NOMO-1 treated with dmso at 0.1 percent for 144 hours (cell line): ENCODE measurements at regions not wholly inside any gene's neighbourhood (a gene's known extent, or its start where the extent isn't known, plus 50 kb on each side); places are given as distances from the start of the nearest gene placed in this dataset.

ENCODE experiments used
- DNase-seq: peaks from one replicate; lab custom pipeline; 2025; ENCODE audit not compliant: unreplicated experiment; lab: John Stamatoyannopoulos, UW

DNA sequence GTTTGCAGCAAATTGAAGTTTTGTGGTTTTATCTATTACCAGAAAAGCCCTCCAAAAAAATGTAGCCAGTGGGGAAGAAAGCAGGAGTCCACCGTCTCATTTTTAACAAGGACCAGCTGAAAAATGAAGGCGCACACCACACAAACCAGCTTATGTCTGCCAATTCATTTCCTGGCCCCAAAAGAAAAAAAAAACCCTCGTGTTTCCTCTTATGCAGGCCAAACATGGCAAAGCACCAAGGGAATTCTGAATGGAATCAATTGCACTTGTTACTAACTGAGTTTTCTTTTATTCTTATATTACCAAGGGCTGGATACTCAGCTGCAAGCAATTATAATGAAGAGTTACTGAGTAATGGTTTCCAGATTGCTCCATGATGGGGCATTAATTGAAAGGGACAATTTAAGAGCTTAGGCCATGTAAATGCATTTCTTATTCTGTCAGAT, 428.3 kb upstream of the NPVF start:
- no peak for DNase-seq

DNA sequence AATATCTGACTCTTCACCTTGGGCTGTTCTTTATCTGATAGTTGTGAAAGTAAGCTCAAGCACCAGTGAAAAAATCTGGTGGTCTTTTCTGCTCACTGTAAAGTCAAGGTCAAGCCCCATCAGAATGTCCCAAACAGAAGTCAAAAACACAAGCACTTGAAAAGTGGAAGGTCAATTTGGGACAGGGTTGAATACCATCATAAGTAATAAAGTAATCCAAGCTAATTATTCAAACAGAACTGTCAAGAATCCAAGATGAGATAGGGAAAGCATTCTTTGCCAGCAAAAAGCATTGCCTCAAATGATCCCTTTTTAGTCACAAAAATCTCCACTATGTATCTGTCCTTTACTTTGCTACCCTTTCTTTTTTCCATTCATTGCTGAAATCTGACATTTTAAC, 430.1 kb upstream of the NPVF start:
- DNase-seq = no peak

DNA sequence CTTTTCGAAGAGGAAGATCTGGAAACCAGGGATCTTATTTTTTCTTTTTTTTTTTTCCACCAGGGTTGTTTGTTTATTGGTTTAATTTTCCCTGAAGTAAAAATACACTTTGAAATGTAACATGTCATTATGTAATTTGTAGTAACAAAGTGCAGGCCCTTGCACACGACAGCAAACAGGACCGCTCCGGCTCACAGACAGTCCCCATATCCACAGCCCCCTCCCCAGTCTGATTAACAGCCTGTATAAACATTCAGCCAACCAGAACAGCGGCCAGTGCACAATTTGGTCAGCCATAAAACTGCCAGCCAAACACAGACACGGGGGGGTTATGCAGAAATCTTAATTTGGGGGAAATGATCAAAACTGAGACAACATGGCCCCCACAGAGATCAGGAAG, 431.6 kb upstream of the NPVF start:
- DNase-seq = no peak

DNA sequence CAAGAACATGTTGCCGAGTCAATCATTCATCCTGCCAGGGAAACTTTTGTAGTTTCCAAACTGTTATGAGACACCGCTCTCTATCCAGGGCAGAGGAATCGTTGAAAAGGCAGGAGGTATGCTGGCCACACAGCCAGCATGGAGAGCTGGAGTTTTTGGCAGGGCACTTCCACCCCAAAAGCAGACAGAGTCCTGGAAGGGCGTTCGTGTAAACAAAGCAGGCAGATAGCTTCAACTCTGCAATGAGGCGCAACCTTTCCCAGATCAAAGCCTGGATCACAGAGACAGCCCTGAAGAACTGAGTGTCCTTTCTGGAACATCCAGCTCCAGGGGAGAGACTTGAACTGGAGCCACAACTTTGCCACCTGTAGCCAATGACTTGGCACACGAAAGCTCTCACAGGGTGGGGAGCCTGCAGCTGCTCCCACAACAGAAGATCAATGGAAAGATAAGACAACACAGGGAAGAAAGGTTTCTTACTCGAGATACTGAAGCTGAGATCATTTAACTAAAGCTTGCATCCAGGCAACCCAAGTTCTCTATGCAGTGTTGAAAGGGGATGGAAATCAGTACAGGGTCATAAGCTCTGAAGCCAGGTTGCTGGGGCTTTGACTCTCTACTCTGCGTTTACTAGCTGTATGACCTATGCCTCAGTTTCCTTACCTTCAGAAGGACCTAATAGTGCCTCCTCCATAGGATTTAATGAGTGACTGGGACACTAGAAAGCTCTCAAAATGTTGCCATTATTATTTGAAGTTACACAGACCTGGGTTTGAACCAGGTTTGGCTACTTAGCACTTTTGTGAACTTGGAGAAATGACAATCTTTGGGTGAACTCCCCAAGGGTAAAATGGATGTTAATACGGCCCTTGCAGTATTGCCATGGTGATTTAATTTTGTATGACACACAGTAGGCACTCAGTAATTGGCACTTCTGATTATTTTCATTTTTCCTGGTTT, 434.8 kb upstream of the NPVF start:
- no peak for DNase-seq

DNA sequence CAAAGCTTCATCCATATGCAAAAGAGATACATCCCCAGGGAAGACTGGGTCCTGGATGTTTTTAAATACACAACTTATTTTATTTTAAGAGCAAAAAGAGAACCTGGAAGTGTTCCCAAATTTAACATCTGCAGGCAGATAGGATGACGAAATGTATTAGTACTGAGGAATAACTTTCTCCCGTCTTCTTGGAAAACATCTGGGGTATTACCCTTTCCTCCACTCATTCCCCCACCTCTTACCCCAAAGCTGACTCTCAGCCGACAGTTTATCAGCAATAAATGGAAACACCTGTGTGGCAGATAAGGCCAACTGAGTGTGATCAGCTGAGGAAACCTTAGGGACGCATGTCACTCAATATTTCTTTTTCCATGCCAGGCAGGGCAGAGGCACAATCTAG, 435.6 kb upstream of the NPVF start:
- DNase-seq = no peak

DNA sequence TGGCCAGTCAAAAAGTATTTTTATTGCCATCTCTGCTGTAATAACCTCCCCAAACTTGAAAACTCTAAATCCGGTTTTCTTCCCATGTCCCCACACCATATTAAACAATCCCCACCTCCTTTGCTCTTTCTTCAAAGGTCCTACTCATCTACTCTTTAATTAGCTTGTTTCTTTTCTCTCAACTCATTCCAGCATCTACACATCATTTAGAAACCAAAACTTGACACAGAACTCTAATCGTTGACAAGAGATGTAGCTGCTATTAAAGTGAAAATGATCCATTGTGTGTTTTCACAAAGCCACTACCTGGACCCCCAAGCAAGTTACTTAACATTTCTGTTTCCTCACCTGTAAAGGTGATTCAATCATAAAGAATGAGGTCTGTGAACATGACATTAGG, 436.3 kb upstream of the NPVF start:
- no peak for DNase-seq

DNA sequence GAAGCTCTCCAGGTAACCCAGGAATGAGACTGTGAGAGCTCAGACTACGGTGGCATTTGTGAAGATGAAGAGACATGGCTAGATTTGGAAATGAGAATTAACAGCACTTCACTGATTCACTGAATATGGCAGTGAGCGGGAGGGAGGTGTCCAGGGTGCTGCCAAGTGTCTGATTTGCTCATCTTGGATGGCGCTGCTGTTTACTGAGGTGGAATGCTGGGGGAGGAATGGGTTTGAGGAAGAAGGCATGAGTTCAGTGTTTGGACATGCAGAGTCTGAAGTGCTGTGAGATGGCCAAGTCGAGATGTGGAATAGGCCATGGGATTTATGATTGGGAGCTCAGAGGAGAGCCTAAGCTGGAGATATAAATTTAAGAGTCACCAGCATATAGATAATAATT, 437.1 kb upstream of the NPVF start:
- DNase-seq = no peak

DNA sequence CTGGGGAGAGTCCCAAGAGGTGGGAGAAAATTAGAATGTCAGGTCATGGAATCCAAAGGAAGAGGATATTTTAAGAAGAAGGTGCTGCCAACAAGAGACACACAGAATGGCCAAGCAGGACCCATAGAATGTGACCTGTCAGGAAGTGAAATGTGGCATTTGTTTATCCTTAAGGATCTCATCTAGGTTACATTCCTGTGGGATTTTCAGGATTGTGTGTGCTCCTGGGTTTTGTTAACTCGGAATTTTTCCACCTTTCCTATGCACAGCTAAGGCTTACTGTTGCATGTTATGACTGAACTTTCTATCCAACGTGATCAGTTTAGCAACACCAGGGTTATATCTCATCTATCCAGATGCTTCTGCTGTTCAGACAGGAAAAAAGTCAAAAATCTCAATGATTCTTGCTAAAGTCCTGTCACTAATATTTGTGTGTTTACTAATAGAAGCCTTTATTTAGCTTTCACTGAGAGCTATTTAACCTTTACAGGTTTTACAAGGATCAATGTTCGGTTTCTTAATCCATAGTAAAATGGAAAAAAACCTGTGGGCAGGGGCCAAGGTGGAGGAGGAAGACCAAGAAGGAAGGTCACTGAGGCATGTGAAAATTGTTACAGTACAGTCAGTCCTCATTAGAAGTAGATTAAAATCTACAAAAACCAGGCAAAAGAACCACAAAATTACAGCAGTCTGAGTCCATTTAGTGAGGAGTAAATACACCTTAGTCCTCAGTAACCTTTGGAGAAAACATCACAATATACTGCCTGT, 437.8 kb upstream of the NPVF start:
- no peak for DNase-seq

DNA sequence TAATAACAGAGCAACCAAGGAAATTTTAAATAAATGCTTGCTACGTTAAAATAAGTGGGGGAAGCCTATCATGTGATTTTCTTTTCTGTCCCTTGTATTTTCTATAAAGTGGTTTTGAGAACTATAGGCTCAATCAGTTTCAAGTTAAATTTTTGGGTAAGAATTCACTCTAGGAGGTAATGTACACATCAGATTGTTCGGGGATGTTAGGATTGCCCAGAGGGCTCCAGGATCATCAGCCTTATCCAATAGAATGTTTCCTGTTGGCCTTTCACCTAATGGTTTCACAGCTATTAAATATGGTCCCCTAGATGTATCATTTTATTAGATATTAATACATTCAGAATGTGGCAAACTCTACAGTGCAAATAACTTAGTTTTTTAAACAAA, 438.4 kb upstream of the NPVF start:
- no peak for DNase-seq

DNA sequence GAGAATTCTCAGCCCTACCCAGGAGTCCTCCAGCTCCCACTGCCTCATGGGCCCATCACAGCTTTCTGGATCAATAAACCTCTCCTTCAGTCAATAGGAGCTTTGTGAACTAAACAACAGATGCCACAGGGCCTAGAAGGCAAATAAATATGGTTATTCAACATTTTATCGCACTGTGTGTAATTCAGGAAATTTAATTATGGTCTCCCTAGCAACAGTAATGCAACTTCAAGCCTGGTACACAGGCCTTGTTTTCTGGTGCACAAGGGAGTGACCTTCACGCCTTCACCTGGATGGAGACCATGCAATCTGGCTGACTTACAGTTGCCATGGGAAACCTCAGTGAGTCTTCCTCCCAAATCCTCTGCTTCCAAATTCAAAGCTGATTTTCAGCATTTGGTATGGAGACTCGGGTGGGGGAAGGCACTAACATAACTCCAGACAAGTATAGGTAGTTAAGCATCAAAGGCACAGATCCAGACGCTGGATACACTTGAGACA, 441.0 kb upstream of the NPVF start:
- DNase-seq = no peak

DNA sequence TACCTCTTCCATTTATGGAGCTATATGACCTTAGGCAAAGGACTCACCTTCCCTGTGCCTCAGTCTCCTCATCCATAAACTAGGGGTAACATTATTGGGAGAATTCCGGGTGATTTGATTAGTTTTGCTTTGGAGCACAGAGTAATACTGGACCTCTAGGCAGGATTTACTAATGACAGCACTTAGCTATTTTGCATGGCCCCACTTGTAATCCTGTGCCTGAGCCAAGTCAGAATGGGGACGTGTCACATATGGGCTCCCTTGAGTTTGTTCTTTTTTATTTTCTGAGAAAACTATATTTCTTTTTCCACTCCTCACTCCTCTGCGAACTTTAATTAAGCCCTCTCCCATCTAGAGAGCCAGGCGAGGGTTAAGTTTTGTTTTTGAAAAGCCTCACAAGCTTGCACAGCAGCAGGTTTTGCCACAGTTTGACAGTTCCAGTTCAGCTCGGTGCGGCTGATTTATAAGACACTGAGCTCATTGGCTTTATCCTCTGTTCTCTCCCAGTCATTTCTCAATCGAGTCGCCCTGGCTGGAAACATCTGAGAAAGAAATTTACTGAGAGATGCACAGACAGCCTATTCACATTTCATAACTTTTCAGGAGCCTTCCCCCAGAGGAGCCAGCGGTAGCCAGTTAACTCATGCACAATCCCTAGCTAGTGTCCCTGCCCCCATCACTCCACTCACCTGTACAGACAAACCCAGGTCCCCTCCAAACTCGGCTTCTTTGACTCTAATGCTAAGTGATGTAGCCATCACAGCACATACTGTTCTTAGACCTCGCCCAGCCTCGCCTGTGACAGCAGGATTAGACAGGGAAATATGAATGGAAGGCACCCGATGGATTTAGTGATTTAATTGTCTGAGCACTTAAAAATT, 441.9 kb upstream of the NPVF start:
- DNase-seq = no peak

DNA sequence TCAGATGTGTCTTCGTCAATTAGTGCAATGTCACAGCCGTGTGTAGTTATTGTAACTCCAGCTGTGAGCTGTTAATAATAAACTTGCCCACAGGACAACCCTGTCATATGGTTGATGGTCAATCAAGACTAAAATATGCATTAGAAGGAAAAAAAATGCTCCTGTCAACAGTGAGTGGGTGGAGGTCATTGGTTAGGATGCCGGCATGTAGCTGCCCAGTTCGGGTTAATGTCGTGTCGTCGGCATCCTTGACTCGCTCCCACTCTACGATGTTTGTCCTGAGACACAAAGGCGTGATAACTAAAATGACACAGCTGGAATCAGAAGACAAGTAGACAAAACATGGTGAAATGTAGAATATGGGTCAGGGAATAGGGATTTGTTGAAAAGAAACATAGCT, 442.8 kb upstream of the NPVF start:
- no peak for DNase-seq

DNA sequence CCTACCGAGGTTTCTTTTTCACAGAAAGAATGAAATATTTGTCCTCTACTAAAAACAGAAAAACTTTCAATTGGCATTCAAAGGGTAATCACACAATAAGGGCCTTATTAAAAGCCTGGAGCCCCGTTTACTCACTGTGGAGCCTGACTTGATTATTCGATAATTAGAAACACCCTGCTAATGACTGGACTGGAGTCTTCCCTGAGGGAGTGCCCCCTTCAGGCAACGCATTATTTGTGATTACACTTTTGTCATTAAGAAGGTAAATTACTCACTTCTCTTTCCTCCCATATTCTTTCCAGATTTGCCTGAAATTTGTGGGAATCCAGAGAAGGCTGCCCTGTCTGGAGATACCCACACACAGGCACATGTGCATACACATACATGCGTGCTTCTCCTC, 444.2 kb upstream of the NPVF start:
- no peak for DNase-seq

DNA sequence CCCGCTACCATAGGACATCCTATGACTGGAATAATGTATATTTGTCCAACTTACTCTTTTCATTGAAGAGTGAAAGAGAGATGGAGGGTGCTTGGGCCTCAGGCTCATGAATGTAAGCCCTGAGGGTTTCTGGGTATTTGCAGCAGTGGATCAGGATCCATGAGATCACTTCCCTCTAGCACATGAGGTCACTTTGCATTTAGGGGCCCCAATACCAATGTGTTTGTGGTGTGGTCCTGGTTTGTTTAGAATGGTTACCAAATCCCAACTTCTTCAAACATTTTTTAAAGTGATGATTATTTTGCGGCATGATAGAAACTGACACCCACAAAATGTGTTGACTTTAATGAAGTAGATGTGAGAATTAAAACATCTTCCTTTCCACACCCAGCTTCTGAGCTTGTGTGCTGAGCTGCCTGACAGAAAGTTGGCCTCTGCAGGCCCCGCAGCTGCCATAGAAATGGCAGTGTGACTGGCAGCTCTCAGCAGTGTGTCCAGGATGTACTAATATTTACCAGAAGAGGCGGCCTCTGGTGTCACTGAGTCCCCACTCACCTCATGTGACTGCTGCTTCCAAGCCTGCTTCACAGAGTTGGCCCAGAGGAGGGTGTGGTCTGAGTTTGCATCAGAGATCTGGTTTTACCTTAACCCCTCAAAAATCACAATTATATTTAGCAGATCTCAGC, 447.6 kb upstream of the NPVF start:
- DNase-seq = no peak

DNA sequence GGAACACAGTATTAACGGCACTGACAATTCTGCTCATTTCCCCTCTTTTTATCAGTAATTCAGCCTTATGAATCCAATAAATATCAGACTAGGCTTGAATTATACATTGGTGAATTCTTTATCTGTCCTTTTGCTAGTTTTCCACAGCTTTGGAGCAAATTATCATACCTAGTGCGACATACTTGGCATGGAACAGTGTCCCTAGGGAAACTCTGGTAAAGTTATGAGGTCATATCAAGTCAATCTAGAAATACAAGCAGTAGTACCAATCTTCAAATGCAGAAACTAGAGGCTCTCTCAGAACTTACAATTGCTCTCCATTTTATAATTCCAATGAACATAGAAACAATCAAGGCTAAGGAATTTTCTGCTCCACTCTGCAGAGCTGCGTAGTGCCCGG, 449.3 kb upstream of the NPVF start:
- DNase-seq = no peak

DNA sequence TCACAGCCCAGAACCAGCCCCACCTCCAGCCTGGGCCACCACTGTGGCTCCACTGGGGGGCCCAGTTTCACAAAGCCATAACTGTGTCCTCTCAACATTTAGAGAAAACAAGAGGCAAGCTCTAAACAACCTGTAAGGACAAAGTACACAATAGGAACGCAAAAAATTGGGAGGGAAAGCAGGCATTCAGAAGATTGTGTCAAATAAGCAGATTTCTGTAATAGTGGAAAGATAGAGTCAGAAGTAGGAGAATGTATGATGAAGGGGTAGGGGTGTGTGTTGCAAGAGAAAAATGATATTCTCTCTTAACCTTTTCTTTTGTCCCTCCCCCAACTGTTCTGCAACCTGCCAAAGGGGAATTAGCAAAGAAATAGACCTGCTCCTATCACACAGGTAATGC, 449.9 kb upstream of the NPVF start:
- DNase-seq = no peak

DNA sequence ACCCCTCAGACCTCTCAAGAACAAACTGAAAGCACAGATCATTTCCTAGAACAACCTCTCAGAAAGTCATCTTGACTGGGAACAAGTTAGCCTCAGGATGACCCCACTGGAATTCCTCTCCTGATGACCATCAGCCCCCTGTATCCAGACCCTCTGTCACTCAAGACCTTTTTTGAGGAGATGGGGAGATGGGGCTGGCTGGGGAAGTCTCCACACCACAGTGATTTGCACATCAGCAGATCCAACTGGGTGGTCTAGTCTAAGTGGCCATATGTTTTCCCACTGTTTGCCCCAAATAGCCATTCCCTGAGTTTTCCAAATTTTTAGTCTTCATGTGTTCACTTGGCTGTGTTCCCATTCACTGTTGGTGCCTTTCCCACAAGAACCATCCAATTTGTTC, 452.4 kb upstream of the NPVF start:
- no peak for DNase-seq

DNA sequence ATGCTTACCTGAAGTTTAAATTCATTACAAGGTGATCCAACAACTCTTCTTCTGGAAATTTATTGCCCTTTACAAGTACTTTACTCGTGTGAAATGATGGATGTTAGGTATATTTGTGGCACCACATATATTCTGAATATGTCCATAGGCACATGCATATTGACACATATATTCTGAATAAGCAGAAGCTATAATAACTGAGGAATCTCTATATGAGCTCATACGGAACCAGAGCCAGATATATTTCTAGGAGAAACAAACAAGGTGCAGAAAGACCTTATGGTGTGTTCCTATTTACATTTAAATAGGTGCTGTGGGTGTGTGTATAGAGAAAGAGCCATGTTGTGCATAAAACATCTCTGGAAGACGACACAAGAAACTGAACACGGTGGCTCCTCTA, 456.1 kb upstream of the NPVF start:
- no peak for DNase-seq

DNA sequence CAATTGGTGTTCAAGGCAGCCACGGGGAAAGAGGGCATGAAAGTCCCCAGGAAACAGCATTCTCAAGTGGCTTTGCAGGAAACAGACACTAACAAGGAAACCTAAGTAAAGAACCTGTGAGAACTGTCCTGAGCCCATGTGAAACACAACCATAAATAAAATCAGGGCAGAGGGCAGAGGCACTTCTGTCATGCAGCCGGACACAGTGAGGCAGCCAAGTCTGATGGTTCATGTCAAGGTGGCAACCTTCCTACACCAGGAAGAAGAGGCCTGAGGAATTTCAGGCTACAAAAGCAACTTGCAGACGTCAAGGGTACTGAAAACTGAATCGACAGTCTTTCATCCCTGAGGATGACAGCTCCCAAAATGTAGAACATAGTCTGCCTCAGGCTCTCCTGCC, 458.2 kb upstream of the NPVF start:
- no peak for DNase-seq

DNA sequence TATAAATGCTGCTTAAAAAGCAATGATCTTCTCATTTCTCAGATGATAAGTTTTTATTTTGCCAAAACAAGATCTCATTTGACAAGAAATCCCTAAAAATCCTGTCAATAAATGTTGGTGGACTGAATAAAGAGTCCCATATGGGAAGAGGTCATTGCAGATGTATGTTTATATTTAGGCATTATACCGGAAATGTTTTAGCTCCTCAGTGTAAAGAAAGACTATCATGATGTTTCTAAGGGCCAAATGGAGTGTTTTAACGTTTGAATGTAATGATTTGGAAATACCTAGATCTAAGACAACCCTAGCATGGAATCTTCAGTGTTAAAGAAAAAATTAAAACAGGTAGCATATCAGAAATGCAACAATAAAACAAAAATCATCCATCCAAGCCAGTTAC, 457.8 kb upstream of the NFE2L3 start:
- DNase-seq = no peak

DNA sequence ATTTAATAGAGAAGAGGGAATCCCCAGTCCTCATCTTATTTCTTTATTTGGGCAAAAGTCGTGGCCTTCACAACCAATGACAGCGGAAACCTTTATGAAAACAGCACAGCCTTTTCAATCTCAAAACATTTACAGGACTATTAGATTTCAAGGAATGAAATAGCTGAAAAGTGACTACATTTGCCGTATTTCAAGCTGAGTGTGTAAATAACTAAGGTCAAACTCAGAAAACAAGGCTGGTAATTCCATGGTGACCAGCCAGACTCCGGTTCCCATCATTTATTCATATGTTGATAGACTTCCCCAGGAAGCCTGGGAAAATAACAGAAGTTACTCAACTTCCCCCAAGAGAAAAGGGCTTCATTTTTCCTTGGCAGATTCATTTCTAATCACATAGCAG, 457.3 kb upstream of the NFE2L3 start:
- no peak for DNase-seq
